RWPE1 (cell line): ENCODE measurements at regions not wholly inside any gene's neighbourhood (a gene's known extent, or its start where the extent isn't known, plus 50 kb on each side); places are given as distances from the start of the nearest gene placed in this dataset.

Experiments
- CTCF ChIA-PET: fragments of 350-600 bp; sonication (Branson Sonifier 250); formaldehyde crosslinking; extraction: SDS; loops from one replicate; lab custom pipeline; 2021; lab: Yijun Ruan, JAX
- POLR2A ChIA-PET: fragments of 400-600 bp; formaldehyde crosslinking; extraction: SDS; loops from one replicate; lab custom pipeline; 2020; ENCODE audit warnings: antibody characterized with exemption; ENCODE audit not compliant: low non-redundant PET; lab: Yijun Ruan, JAX
- DNase-seq: peaks from one replicate; pipeline ENCODE4 v3.0.0; 2012; ENCODE audit warnings: low spot score
- H3K27ac ChIP-seq: fragments of 450-650 bp; 2 replicates; pipeline ENCODE4 v1.5.1; 2017
- CTCF ChIP-seq: fragments of 450-650 bp; conservative IDR thresholded peaks from 2 replicates; pipeline ENCODE4 v1.5.1; 2017; ENCODE audit warnings: low read depth, mild to moderate bottlenecking

- ChIA-PET CTCF (interaction anchor here (0.6 to 0.7 kb wide), 2 partner anchors 42 to 265 kb away, joined by 6 to 8 read pairs; no protein-coding TSS in a partner anchor), POLR2A (no interaction called here)
- no peak for DNase-seq
- TF ChIP-seq CTCF = no peak
- H3K27ac ChIP-seq = no peak overlapping the region
Observed at GRCh38 chr5:17090839-17091238, 126.6 kb upstream of the BASP1 start.

GRCh38 chr5:17094830-17095229 lies 122.6 kb upstream of the BASP1 start:
- POLR2A ChIA-PET = no interaction called here
- no peak for DNase-seq
- H3K27ac ChIP-seq = no peak overlapping the region
- no peak for TF ChIP-seq CTCF
- CTCF ChIA-PET = no interaction called here

- ChIA-PET CTCF (interaction anchor here (0.6 kb wide), 1 partner anchor 166 kb away, joined by 4 read pairs; no protein-coding TSS in a partner anchor), POLR2A (interaction anchor here (0.6 kb wide), 1 partner anchor 79 kb away, joined by 3 read pairs; no protein-coding TSS in a partner anchor)
- DNase-seq = peak; percentile 42
- TF ChIP-seq CTCF = no peak
- H3K27ac ChIP-seq = no peak overlapping the region; the same call in 1 of the 2 replicates
Observed at GRCh38 chr5:17096952-17097695, 120.3 kb upstream of the BASP1 start.

- H3K27ac ChIP-seq = no peak overlapping the region
- no peak for DNase-seq
- ChIA-PET CTCF (no interaction called here), POLR2A (no interaction called here)
- TF ChIP-seq CTCF = no peak
Observed at GRCh38 chr5:17099946-17100345, 117.5 kb upstream of the BASP1 start.

- DNase-seq = no peak
- ChIA-PET POLR2A (no interaction called here), CTCF (no interaction called here)
- TF ChIP-seq CTCF = no peak
- H3K27ac ChIP-seq = no peak overlapping the region
Observed at GRCh38 chr5:17103461-17103860, 114.0 kb upstream of the BASP1 start.

- DNase-seq = peak; percentile 38
- ChIA-PET POLR2A (no interaction called here), CTCF (interaction anchor here (0.6 to 0.7 kb wide), 2 partner anchors 17 to 125 kb away, joined by 3 to 7 read pairs; no protein-coding TSS in a partner anchor)
- H3K27ac ChIP-seq = peak overlapping the region; percentile 67
- no peak for TF ChIP-seq CTCF
Observed at GRCh38 chr5:17105744-17106418, 111.5 kb upstream of the BASP1 start.
